GM18873 (cell line): ENCODE measurements at regions not wholly inside any gene's neighbourhood (a gene's known extent, or its start where the extent isn't known, plus 50 kb on each side); places are given as distances from the start of the nearest gene placed in this dataset.

ENCODE experiments used
- ATAC-seq: cut with Tn5 transposase; IDR thresholded peaks from one replicate; pipeline ENCODE4 v1.9.1; 2021; ENCODE audit warnings: mild to moderate bottlenecking, moderate library complexity, moderate number of reproducible peaks; ENCODE audit not compliant: unreplicated experiment, low FRiP score

- no peak for ATAC-seq
These were observed 256.0 kb downstream of the BCL11A start for GRCh38 chr2:60297296-60298005.

- no peak for ATAC-seq
These were observed 257.1 kb downstream of the BCL11A start for GRCh38 chr2:60296219-60296955.

- no peak for ATAC-seq
These were observed 257.9 kb downstream of the BCL11A start for GRCh38 chr2:60295636-60295962.

GRCh38 chr2:60294901-60295635 lies 258.4 kb downstream of the BCL11A start:
- ATAC-seq: no peak

- peak; percentile 69 for ATAC-seq
These were observed 261.2 kb downstream of the BCL11A start for GRCh38 chr2:60292242-60292641.

- ATAC-seq: no peak
These were observed 262.9 kb downstream of the BCL11A start for GRCh38 chr2:60290509-60290908.

GRCh38 chr2:60285626-60286316 lies 267.7 kb downstream of the BCL11A start:
- no peak for ATAC-seq

GRCh38 chr2:60283626-60284025 lies 269.8 kb downstream of the BCL11A start:
- ATAC-seq: no peak

- no peak for ATAC-seq
These were observed 270.6 kb downstream of the BCL11A start for GRCh38 chr2:60282886-60283285.

GRCh38 chr2:60281730-60282129 lies 271.7 kb downstream of the BCL11A start:
- ATAC-seq: no peak

- no peak for ATAC-seq
These were observed 273.2 kb downstream of the BCL11A start for GRCh38 chr2:60280238-60280637.

GRCh38 chr2:60278906-60279305 lies 274.5 kb downstream of the BCL11A start:
- no peak for ATAC-seq

- no peak for ATAC-seq
These were observed 277.5 kb downstream of the BCL11A start for GRCh38 chr2:60275958-60276357.

- ATAC-seq: no peak
These were observed 279.6 kb downstream of the BCL11A start for GRCh38 chr2:60273836-60274235.

- no peak for ATAC-seq
These were observed 281.7 kb downstream of the BCL11A start for GRCh38 chr2:60271713-60272112.

- ATAC-seq: no peak
These were observed 282.3 kb downstream of the BCL11A start for GRCh38 chr2:60271131-60271530.

- ATAC-seq: no peak
These were observed 284.8 kb downstream of the BCL11A start for GRCh38 chr2:60268661-60269060.

- no peak for ATAC-seq
These were observed 285.4 kb downstream of the BCL11A start for GRCh38 chr2:60268032-60268431.

- ATAC-seq: no peak
These were observed 286.3 kb downstream of the BCL11A start for GRCh38 chr2:60267122-60267521.

GRCh38 chr2:60262178-60262577 lies 291.3 kb downstream of the BCL11A start:
- no peak for ATAC-seq
